ENCODE measurements at regions not wholly inside any gene's neighbourhood (a gene's known extent, or its start where the extent isn't known, plus 50 kb on each side); places are given as distances from the start of the nearest gene placed in this dataset.

DNA sequence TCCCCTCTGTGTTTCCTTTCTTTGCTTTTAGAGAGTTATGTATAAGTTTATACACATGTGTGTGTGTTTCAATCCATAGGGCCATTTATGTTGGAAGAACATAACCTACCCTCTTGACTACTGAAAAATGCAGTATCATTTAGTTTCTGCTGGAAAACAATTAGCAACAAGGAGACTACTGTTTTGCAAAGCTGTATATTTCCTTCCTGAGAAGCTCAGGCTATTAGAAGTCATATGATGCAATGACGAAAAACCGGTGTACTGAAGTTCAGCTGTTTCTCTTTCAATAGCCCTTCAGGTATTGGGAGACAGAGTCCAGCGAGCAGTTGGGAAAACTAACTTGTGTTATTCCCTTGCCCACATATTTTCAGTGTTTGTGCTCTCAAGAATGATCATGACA, 447.7 kb upstream of the GYPC start:
- CTCF ChIA-PET = no interaction called here
- Mint-ChIP-seq H3K36me3 (peaks cover 48% of the 10 kb centered on the region), H3K27ac (no peak overlapping the region), H3K9me3 (peaks cover 62% of the 10 kb centered on the region), H3K4me3 (no peak overlapping the region), H3K27me3 (ENCODE audit: low read depth) (peaks cover 5% of the 10 kb centered on the region; the same call in 1 of the 2 replicates), H3K4me1 (no peaks in the 10 kb centered on the region)
- DNase-seq (ENCODE audit: low spot score) = no peak
- no peak for ATAC-seq
- POLR2A ChIA-PET = no interaction called here
- TF ChIP-seq ZNF532 (CRISPR knock-in tag; IDR thresholded peaks at IDR 0.05; ENCODE audit: borderline replicate concordance) (no peak), RORB (CRISPR knock-in tag; IDR thresholded peaks at IDR 0.05) (no peak)

DNA sequence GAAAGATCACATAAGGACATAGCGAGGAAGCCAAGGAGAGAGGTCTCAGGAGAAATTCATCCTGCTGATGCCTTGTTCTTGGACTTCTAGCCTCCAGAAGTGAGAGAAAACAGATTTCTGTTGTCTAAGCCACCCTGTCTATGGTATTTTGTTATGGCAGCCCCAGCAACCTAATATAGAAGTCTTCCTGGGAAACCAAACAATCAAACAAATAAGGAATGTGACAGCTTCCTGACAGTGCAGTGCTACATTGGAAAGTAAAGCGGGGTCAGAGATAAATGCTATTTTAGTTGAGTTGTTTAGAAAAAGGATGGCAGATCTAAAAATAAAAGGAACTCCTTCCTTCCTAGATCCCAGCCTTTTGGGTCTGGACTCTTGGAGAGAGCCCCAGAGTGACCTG, 443.2 kb upstream of the GYPC start:
- DNase-seq (ENCODE audit: low spot score) = no peak
- Mint-ChIP-seq H3K4me3 (no peak overlapping the region), H3K27me3 (ENCODE audit: low read depth) (peaks cover 8% of the 10 kb centered on the region), H3K4me1 (no peaks in the 10 kb centered on the region), H3K36me3 (peaks cover 53% of the 10 kb centered on the region), H3K27ac (no peak overlapping the region), H3K9me3 (peaks cover 66% of the 10 kb centered on the region)
- ATAC-seq = no peak
- ChIA-PET POLR2A (no interaction called here), CTCF (no interaction called here)
- TF ChIP-seq OVOL2 (CRISPR knock-in tag; IDR thresholded peaks at IDR 0.05; ENCODE audit: borderline replicate concordance) (no peak), JUN (CRISPR knock-in tag; IDR thresholded peaks at IDR 0.05) (no peak), TCF7 (CRISPR knock-in tag; IDR thresholded peaks at IDR 0.05; ENCODE audit: low read depth) (no peak), MYBL2 (CRISPR knock-in tag; IDR thresholded peaks at IDR 0.05) (no peak), SMAD4 (CRISPR knock-in tag; IDR thresholded peaks at IDR 0.05) (no peak), ZNF671 (CRISPR knock-in tag; IDR thresholded peaks at IDR 0.05) (no peak), ZMAT4 (CRISPR knock-in tag; IDR thresholded peaks at IDR 0.05) (no peak), CBFB (CRISPR knock-in tag; IDR thresholded peaks at IDR 0.05; ENCODE audit: low read depth) (no peak)
- TF ChIP-seq, protein P1, sequence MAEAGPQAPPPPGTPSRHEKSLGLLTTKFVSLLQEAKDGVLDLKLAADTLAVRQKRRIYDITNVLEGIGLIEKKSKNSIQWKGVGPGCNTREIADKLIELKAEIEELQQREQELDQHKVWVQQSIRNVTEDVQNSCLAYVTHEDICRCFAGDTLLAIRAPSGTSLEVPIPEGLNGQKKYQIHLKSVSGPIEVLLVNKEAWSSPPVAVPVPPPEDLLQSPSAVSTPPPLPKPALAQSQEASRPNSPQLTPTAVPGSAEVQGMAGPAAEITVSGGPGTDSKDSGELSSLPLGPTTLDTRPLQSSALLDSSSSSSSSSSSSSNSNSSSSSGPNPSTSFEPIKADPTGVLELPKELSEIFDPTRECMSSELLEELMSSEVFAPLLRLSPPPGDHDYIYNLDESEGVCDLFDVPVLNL (CRISPR knock-in tag; IDR thresholded peaks at IDR 0.05; ENCODE audit: borderline replicate concordance, low read depth) = no peak
- TF ChIP-seq, protein P2, sequence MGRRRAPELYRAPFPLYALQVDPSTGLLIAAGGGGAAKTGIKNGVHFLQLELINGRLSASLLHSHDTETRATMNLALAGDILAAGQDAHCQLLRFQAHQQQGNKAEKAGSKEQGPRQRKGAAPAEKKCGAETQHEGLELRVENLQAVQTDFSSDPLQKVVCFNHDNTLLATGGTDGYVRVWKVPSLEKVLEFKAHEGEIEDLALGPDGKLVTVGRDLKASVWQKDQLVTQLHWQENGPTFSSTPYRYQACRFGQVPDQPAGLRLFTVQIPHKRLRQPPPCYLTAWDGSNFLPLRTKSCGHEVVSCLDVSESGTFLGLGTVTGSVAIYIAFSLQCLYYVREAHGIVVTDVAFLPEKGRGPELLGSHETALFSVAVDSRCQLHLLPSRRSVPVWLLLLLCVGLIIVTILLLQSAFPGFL (CRISPR knock-in tag; IDR thresholded peaks at IDR 0.05; ENCODE audit: borderline replicate concordance) = no peak
- TF ChIP-seq, protein P3, sequence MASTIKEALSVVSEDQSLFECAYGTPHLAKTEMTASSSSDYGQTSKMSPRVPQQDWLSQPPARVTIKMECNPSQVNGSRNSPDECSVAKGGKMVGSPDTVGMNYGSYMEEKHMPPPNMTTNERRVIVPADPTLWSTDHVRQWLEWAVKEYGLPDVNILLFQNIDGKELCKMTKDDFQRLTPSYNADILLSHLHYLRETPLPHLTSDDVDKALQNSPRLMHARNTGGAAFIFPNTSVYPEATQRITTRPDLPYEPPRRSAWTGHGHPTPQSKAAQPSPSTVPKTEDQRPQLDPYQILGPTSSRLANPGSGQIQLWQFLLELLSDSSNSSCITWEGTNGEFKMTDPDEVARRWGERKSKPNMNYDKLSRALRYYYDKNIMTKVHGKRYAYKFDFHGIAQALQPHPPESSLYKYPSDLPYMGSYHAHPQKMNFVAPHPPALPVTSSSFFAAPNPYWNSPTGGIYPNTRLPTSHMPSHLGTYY (CRISPR knock-in tag; IDR thresholded peaks at IDR 0.05) = no peak
- TF ChIP-seq, protein P4, sequence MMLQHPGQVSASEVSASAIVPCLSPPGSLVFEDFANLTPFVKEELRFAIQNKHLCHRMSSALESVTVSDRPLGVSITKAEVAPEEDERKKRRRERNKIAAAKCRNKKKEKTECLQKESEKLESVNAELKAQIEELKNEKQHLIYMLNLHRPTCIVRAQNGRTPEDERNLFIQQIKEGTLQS (CRISPR knock-in tag; conservative IDR thresholded peaks at IDR 0.05) = no peak

GRCh38 chr2:126219081-126219480, 436.9 kb upstream of the GYPC start:
- H3K4me1 Mint-ChIP-seq = no peaks in the 10 kb centered on the region
- no peaks in the 10 kb centered on the region; the same call in 1 of the 2 replicates for H3K27me3 Mint-ChIP-seq (ENCODE audit: low read depth)
- DNase-seq (ENCODE audit: low spot score) (no peak), ATAC-seq (no peak)
- no peak overlapping the region for H3K4me3 Mint-ChIP-seq
- H3K9me3 Mint-ChIP-seq = peaks cover 77% of the 10 kb centered on the region
- H3K27ac Mint-ChIP-seq = no peak overlapping the region
- POLR2A ChIA-PET = no interaction called here
- CTCF ChIA-PET = no interaction called here
- peaks cover 50% of the 10 kb centered on the region for H3K36me3 Mint-ChIP-seq
- TF ChIP-seq ZNF671 (CRISPR knock-in tag; IDR thresholded peaks at IDR 0.05) = no peak
- no peak for TF ChIP-seq ATF1 (CRISPR knock-in tag; IDR thresholded peaks at IDR 0.05)
- no peak for TF ChIP-seq ZNF396 (CRISPR knock-in tag; IDR thresholded peaks at IDR 0.05; ENCODE audit: borderline replicate concordance)
- no peak for TF ChIP-seq JUN (CRISPR knock-in tag; IDR thresholded peaks at IDR 0.05)
- TF ChIP-seq USF2 (CRISPR knock-in tag; IDR thresholded peaks at IDR 0.05) = no peak
- TF ChIP-seq SP1 (CRISPR knock-in tag; conservative IDR thresholded peaks at IDR 0.05) = no peak
- TF ChIP-seq AR (CRISPR knock-in tag; IDR thresholded peaks at IDR 0.05) = no peak
- no peak for TF ChIP-seq RORB (CRISPR knock-in tag; IDR thresholded peaks at IDR 0.05)
- no peak for TF ChIP-seq NFE2L1 (CRISPR knock-in tag; IDR thresholded peaks at IDR 0.05)

Measured in WTC11 (cell line).